Large intestine (tissue), 3 donors: ENCODE measurements at regions not wholly inside any gene's neighbourhood (a gene's known extent, or its start where the extent isn't known, plus 50 kb on each side); places are given as distances from the start of the nearest gene placed in this dataset.
A peak's percentile ranks its signal among the peaks of the same experiment; 100 is the strongest.

ENCODE experiments used
- DNase-seq, 2 donors: peaks; one replicate each; pipeline versions ENCODE4 v3.0.0 to v3.0.0-alpha.2; 2013
- H3K27ac ChIP-seq: one replicate; pipeline ENCODE4 v1.5.1; 2013; ENCODE audit warnings: low read length
- H3K27me3 ChIP-seq: 2 replicates; pipeline ENCODE4 v1.6.1; 2013; ENCODE audit warnings: low read length; ENCODE audit not compliant: control insufficient read depth, insufficient read depth
- H3K36me3 ChIP-seq: 2 replicates; pipeline ENCODE4 v1.6.1; 2013; ENCODE audit warnings: low read length; ENCODE audit not compliant: control insufficient read depth, insufficient read depth
- H3K4me1 ChIP-seq: one replicate; pipeline ENCODE4 v1.6.1; 2013; ENCODE audit warnings: low read length; ENCODE audit not compliant: control insufficient read depth, insufficient read depth
- H3K4me3 ChIP-seq: one replicate; pipeline ENCODE4 v1.5.1; 2013; ENCODE audit warnings: low read length
- H3K9me3 ChIP-seq: one replicate; pipeline ENCODE4 v1.6.1; 2013; ENCODE audit warnings: mild to moderate bottlenecking, low read depth, low read length, moderate library complexity; ENCODE audit not compliant: control insufficient read depth
- WGBS: methylation state at CpG from one replicate; pipeline ENCODE4 v1.1.5; 2013; ENCODE audit warnings: low lambda C conversion rate; ENCODE audit not compliant: insufficient coverage; 5-methylcytosine and 5-hydroxymethylcytosine counted together

GRCh38 chrX:8971116-8971515, 62.8 kb downstream of the FAM9B start:
- peak in 1 of 2 donors; percentile 4 for DNase-seq
- H3K4me3 ChIP-seq: no peak overlapping the region
- H3K4me1 ChIP-seq: no peaks in the 10 kb centered on the region
- no peaks in the 10 kb centered on the region for H3K27me3 ChIP-seq
- H3K9me3 ChIP-seq: no peaks in the 10 kb centered on the region
- no peaks in the 10 kb centered on the region for H3K36me3 ChIP-seq
- H3K27ac ChIP-seq: no peak overlapping the region
- no CpG with 5 or more reads among the region's 1 CpG for WGBS

- DNase-seq: no peak
- Histone ChIP-seq H3K4me3 (no peak overlapping the region), H3K9me3 (no peaks in the 10 kb centered on the region)
These were observed 64.5 kb downstream of the FAM9B start for GRCh38 chrX:8969378-8969777.

GRCh38 chrX:8967461-8967860, 66.5 kb downstream of the FAM9B start:
- H3K9me3 ChIP-seq: no peaks in the 10 kb centered on the region
- no peaks in the 10 kb centered on the region for H3K27me3 ChIP-seq
- H3K36me3 ChIP-seq: no peaks in the 10 kb centered on the region
- WGBS: no CpG with 5 or more reads among the region's 3 CpGs
- no peak overlapping the region for H3K4me3 ChIP-seq
- H3K27ac ChIP-seq: no peak overlapping the region
- DNase-seq: no peak
- no peaks in the 10 kb centered on the region for H3K4me1 ChIP-seq

More at GRCh38 chrX:8969378-8969777, 64.5 kb downstream of the FAM9B start:
- no peaks in the 10 kb centered on the region for H3K4me1 ChIP-seq
- no peaks in the 10 kb centered on the region for H3K27me3 ChIP-seq
- H3K36me3 ChIP-seq: no peaks in the 10 kb centered on the region
- no peak overlapping the region for H3K27ac ChIP-seq

DNA sequence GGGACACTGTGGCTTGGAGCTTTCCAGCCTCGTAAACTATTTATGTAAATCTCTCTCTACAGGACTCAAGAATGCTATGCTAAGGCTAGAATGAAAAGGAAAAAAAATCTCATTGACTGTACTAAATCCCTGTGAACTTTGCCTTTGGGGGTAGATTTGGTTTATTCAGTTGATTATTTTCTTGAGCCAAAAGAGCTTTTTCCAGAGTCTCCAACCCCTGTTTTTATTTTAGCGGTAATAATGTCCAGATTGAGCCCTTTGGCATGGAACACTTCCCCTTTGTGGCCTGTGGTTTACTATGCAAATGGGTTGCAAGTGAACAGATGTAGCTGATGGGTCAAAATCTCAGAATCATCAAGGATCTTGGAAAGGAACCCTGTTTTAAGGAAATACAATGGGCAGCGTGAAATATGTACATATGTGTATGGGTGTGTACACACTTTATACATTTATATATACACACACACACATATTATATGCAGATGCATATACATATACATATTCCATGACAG, 72.9 kb downstream of the FAM9B start:
- no peak for DNase-seq
- Histone ChIP-seq H3K9me3 (no peaks in the 10 kb centered on the region), H3K27me3 (no peaks in the 10 kb centered on the region), H3K4me1 (no peaks in the 10 kb centered on the region), H3K27ac (no peak overlapping the region), H3K4me3 (no peak overlapping the region), H3K36me3 (no peaks in the 10 kb centered on the region)
- no CpG with 5 or more reads among the region's 3 CpGs for WGBS

DNA sequence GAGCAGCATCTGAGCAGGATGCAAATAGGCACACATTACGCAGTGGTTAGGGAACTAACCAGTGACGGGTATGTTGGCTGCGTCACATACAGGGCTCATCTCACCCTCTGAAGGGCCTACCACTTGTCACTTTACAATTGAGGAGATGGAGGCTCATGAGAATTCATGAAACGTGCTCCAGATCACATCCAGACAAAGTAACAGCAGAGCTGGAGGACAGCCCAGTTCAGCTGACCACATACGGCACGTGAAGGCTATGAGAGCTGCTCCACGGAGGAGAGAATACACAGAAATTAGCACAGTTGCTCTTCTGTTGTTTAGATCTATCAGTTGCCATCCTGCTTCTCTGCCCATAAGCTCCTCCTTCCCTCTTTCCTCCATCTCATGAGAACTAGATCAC, 78.4 kb downstream of the FAM9B start:
- no peak overlapping the region for H3K4me3 ChIP-seq
- no peaks in the 10 kb centered on the region for H3K4me1 ChIP-seq
- peak in 1 of 2 donors; percentile 2 for DNase-seq
- no peaks in the 10 kb centered on the region for H3K27me3 ChIP-seq
- no peak overlapping the region for H3K27ac ChIP-seq
- H3K9me3 ChIP-seq: no peaks in the 10 kb centered on the region
- H3K36me3 ChIP-seq: no peaks in the 10 kb centered on the region
- no CpG with 5 or more reads among the region's 7 CpGs for WGBS

- WGBS: no CpG with 5 or more reads among the region's 2 CpGs
- no peak overlapping the region for H3K4me3 ChIP-seq
- H3K27me3 ChIP-seq: no peaks in the 10 kb centered on the region
- H3K9me3 ChIP-seq: no peaks in the 10 kb centered on the region
- no peaks in the 10 kb centered on the region for H3K4me1 ChIP-seq
- no peak for DNase-seq
- H3K36me3 ChIP-seq: no peaks in the 10 kb centered on the region
- H3K27ac ChIP-seq: no peak overlapping the region
These were observed 87.4 kb downstream of the FAM9B start for GRCh38 chrX:8946563-8946962.

DNA sequence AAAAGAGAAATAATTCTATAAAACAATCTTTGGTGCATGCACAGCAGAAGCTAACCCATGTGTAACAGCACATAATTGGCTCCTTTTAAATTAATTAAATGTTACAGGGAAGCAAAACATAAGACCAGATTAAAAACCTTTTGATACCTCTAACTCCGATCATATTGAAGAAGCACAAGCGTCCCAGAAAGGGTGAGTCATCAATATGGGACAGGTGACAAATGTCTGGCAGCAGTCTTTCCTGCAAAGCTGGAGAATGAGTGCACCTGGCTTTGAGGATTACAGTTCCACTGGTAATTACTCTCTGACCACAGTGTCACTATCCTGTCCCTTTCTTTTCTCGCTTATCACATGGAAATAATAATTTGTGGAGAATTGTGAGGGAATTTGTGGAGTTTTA, 94.6 kb downstream of the FAM9B start:
- Histone ChIP-seq H3K4me3 (no peak overlapping the region), H3K36me3 (no peaks in the 10 kb centered on the region), H3K4me1 (no peaks in the 10 kb centered on the region), H3K27ac (no peak overlapping the region), H3K27me3 (no peaks in the 10 kb centered on the region), H3K9me3 (no peaks in the 10 kb centered on the region)
- no peak for DNase-seq
- WGBS: no CpG with 5 or more reads among the region's 3 CpGs

GRCh38 chrX:8927701-8928100, 106.2 kb downstream of the FAM9B start:
- Histone ChIP-seq H3K4me3 (no peak overlapping the region), H3K27me3 (no peaks in the 10 kb centered on the region), H3K9me3 (no peaks in the 10 kb centered on the region), H3K4me1 (no peaks in the 10 kb centered on the region), H3K36me3 (no peaks in the 10 kb centered on the region), H3K27ac (no peak overlapping the region)
- no peak for DNase-seq
- WGBS: 80% methylated on average over 1 of the region's 7 CpGs

DNA sequence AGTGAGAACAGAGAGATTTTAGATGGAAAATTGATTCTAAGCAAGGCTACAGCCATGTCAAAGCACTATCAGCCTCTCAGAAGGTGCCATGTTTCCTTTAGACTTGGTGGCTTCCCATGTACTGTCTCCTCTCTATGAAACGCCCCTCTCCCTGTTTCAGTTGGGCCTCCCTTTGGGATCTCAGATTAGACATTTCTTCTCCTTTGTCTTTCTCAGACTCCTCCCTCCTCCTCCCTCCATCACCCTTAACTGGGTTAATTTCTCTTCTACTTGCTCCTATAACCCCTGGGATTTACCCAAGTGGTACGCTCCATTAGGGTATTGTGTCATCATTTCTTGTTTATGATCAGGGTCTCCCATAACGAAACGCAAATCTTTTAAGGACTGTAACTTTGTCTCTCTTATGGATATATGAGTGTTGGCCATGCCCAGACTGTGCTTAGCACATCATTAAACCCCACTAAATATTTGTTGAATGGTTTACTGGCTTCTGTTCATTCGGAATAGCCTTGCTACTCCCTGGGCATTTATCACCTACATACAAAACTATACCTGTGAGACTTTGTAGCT, 106.8 kb downstream of the FAM9B start:
- Histone ChIP-seq H3K27me3 (no peaks in the 10 kb centered on the region), H3K4me3 (no peak overlapping the region), H3K9me3 (no peaks in the 10 kb centered on the region), H3K36me3 (no peaks in the 10 kb centered on the region), H3K4me1 (no peaks in the 10 kb centered on the region), H3K27ac (no peak overlapping the region)
- DNase-seq: no peak
- WGBS: no CpG with 5 or more reads among the region's 5 CpGs

DNA sequence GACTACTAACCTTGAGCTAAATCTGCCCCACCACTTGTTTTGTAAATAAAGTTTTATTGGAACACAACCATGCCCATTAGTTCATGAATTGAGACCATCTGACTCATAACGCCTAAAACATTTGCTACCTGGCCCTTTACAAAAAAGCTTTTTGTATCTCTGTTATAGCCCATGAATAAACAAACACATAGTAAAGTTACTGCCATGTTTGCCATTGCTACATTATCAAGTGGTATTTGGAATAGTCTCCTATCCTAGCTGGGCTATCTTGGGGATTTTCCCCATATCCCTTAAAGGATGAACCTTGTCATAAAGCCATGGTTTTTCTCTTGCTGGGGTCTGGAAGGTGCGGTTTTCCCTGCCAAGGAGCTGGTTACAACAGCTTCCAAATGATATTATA, 112.3 kb downstream of the FAM9B start:
- no peak overlapping the region for H3K4me3 ChIP-seq
- WGBS: no CpG with 5 or more reads among the region's 2 CpGs
- no peak overlapping the region for H3K27ac ChIP-seq
- no peak for DNase-seq
- H3K4me1 ChIP-seq: no peaks in the 10 kb centered on the region
- H3K36me3 ChIP-seq: no peaks in the 10 kb centered on the region
- no peaks in the 10 kb centered on the region for H3K27me3 ChIP-seq
- H3K9me3 ChIP-seq: no peaks in the 10 kb centered on the region

DNA sequence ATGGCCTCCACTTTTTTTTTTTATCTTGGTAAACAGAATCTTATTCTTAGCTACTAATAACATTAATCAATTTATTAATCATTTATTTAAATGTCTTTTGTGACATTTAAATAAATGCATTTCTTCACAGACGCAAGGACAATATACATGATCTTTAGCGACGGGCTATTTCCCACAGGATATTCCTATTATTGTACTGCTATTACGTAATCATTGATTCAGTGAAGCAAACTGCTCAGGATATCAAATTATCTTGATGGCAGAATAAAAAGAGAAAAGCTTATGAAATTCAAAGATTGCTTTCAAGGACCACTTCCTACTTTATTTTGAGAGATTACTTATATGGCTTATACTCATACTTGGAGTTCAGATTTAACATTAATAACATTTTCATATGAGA, 114.1 kb downstream of the FAM9B start:
- WGBS: 100% methylated on average over 1 of the region's 4 CpGs

More for the DNA sequence above, 114.1 kb downstream of the FAM9B start:
- no peak overlapping the region for H3K27ac ChIP-seq
- H3K36me3 ChIP-seq: no peaks in the 10 kb centered on the region
- H3K9me3 ChIP-seq: no peaks in the 10 kb centered on the region
- H3K4me3 ChIP-seq: no peak overlapping the region
- no peaks in the 10 kb centered on the region for H3K27me3 ChIP-seq
- no peaks in the 10 kb centered on the region for H3K4me1 ChIP-seq
- no peak for DNase-seq
